HepG2 (cell line): ENCODE measurements at regions not wholly inside any gene's neighbourhood (a gene's known extent, or its start where the extent isn't known, plus 50 kb on each side); places are given as distances from the start of the nearest gene placed in this dataset.

ENCODE experiments used
- ATAC-seq: fragments of 200-7000 bp; cut with Tn5 transposase; 3 replicates; pipeline ENCODE4 v1.9.1; 2020; ENCODE audit warnings: mild to moderate bottlenecking, moderate library complexity
- BruUV-seq: library from RNA; stranded (reverse); fragments of 400-500 nt; replicated peaks from 2 replicates; lab custom pipeline; 2021; lab: Mats Ljungman, UMichigan
- CTCF ChIA-PET: fragments of 300-600 bp; formaldehyde crosslinking; extraction: SDS; loops from one replicate; lab custom pipeline; 2021; ENCODE audit warnings: low total read pairs, inconsistent platforms, low intra/inter-chr PET ratio; lab: Yijun Ruan, JAX
- POLR2A ChIA-PET: fragments of 350-600 bp; sonication (Branson Sonifier 250); formaldehyde crosslinking; loops from one replicate; lab custom pipeline; 2020; ENCODE audit warnings: antibody characterized with exemption, inconsistent platforms; lab: Yijun Ruan, JAX
- DNase-seq: peaks from one replicate; pipeline ENCODE4 v3.0.0-alpha.2; 2015; ENCODE audit warnings: low spot score
- FAIRE-seq: peaks from 3 replicates; lab custom pipeline; 2011; peaks lifted over from hg19 to GRCh38; lab: Jason Lieb, UNC
- H2AFZ ChIP-seq: one replicate; pipeline ENCODE4 v1.6.1; 2011; ENCODE audit warnings: low read length, inconsistent platforms
- H3K27ac ChIP-seq: fragments of 300-600 bp; 3 replicates; pipeline ENCODE4 v1.8.0; 2011; ENCODE audit warnings: mixed run types, mild to moderate bottlenecking, mixed read lengths, low read length, inconsistent platforms; ENCODE audit not compliant: insufficient read depth; ENCODE audit errors: extremely low read length
- H3K27me3 ChIP-seq, 2 experiments: fragments of 200-600 bp in 1 of 2; 2 replicates in 1 of 2; 3 replicates in 1 of 2; pipeline versions ENCODE4 v1.6.0 to v1.8.0; 2011; ENCODE audit warnings: low read length in 2 of 2, mild to moderate bottlenecking in 2 of 2, moderate library complexity in 2 of 2, inconsistent platforms in 1 of 2; ENCODE audit not compliant: insufficient read depth in 2 of 2, control insufficient read depth in 1 of 2
- H3K36me3 ChIP-seq, 2 experiments: fragments of 200-600 bp in 1 of 2; replicated peaks in 1 of 2; 2 replicates in 1 of 2; 3 replicates in 1 of 2; pipeline versions ENCODE4 v1.5.1 to v1.8.0; 2011; ENCODE audit warnings: low read length in 2 of 2, inconsistent platforms in 1 of 2; ENCODE audit not compliant: insufficient read depth in 2 of 2, control insufficient read depth in 1 of 2
- H3K4me1 ChIP-seq: 2 replicates; pipeline ENCODE4 v1.5.1; 2012; ENCODE audit warnings: low read length, inconsistent platforms; ENCODE audit not compliant: insufficient read depth
- H3K4me2 ChIP-seq: 2 replicates; pipeline ENCODE4 v1.6.0; 2011; ENCODE audit warnings: low read depth, low read length, inconsistent platforms
- H3K4me3 ChIP-seq, 3 experiments: fragments of 200-600 bp in 1 of 3; sonication (generic), shearing (Covaris generic) in 1 of 3; replicated peaks in 1 of 3; 2 replicates each; pipeline ENCODE4 v1.5.1; 2011 to 2016; ENCODE audit warnings: low read length in 3 of 3, inconsistent platforms in 2 of 3, low read depth in 2 of 3, mild to moderate bottlenecking in 2 of 3, control low read depth in 1 of 3, mixed read lengths in 1 of 3; ENCODE audit not compliant: insufficient read depth in 1 of 3
- H3K79me2 ChIP-seq: one replicate; pipeline ENCODE4 v1.6.1; 2011; ENCODE audit warnings: low read length, inconsistent platforms; ENCODE audit not compliant: insufficient read depth
- H3K9ac ChIP-seq: 2 replicates; pipeline ENCODE4 v1.6.0; 2011; ENCODE audit warnings: mild to moderate bottlenecking, low read depth, low read length, inconsistent platforms; ENCODE audit not compliant: insufficient read depth
- H3K9me3 ChIP-seq: 2 replicates; pipeline ENCODE4 v1.5.1; 2012; ENCODE audit warnings: mild to moderate bottlenecking, low read length
- H4K20me1 ChIP-seq: 2 replicates; pipeline ENCODE4 v1.6.0; 2011; ENCODE audit warnings: inconsistent platforms, mild to moderate bottlenecking, low read length, moderate library complexity; ENCODE audit not compliant: insufficient read depth
- ASH2L ChIP-seq: fragments of 300-600, 200-600 bp; sonication (generic); IDR thresholded peaks from 2 replicates; pipeline ENCODE4 v1.7.0; 2017; ENCODE audit warnings: low read depth, mild to moderate bottlenecking, moderate library complexity, mixed read lengths, low read length; ENCODE audit not compliant: insufficient read length
- ISL2 ChIP-seq: sonication (generic); formaldehyde crosslinking; IDR thresholded peaks from 2 replicates; pipeline ENCODE4 v1.5.0; 2020; ENCODE audit warnings: missing genetic modification reagents
- MIER3 ChIP-seq: IDR thresholded peaks from 2 replicates; pipeline ENCODE4 v1.6.1; 2016; ENCODE audit warnings: missing compliant biosample characterization, borderline replicate concordance
- NRL ChIP-seq: sonication (generic); formaldehyde crosslinking; IDR thresholded peaks from 2 replicates; pipeline ENCODE4 v1.5.0; 2020; ENCODE audit warnings: missing genetic modification reagents, mild to moderate bottlenecking, moderate library complexity, borderline replicate concordance
- PCBP2 ChIP-seq: fragments of 200-400 bp; formaldehyde crosslinking; optimal IDR thresholded peaks from 2 replicates; pipeline ENCODE3; 2018; ENCODE audit warnings: low read length, low read depth; ENCODE audit not compliant: poor library complexity, severe bottlenecking
- RFX3 ChIP-seq: IDR thresholded peaks from 2 replicates; pipeline ENCODE4 v1.6.1; 2016; ENCODE audit warnings: missing biosample characterization, missing genetic modification reagents
- TEAD2 ChIP-seq: sonication (generic); formaldehyde crosslinking; IDR thresholded peaks from 2 replicates; pipeline ENCODE4 v1.9.0; 2021; ENCODE audit warnings: missing genetic modification reagents
- ZNF737 ChIP-seq: sonication (generic); formaldehyde crosslinking; IDR thresholded peaks from 2 replicates; pipeline ENCODE4 v1.5.0; 2020; ENCODE audit warnings: missing genetic modification reagents, mild to moderate bottlenecking, borderline replicate concordance
- ZNF781 ChIP-seq: sonication (generic); formaldehyde crosslinking; IDR thresholded peaks from 2 replicates; pipeline ENCODE4 v1.5.1; 2020; ENCODE audit warnings: borderline replicate concordance, mild to moderate bottlenecking, missing genetic modification reagents; ENCODE audit errors: not compliant biosample characterization
- WGBS: methylation state at CpG from one replicate; pipeline ENCODE4 v1.1.6; 2017; ENCODE audit warnings: low lambda C conversion rate; 5-methylcytosine and 5-hydroxymethylcytosine counted together
- in situ Hi-C: cut with HindIII; loops from 2 replicates; pipeline ENCODE4 v1.10.0; 2017; ENCODE audit warnings: low pct_unique_long_range_greater_than_20kb; ENCODE audit not compliant: extremely low pct_ligation_motif_present
- intact Hi-C: fragments of 100-400 bp; cut with micrococcal nuclease; formaldehyde crosslinking; loops from one replicate; pipeline ENCODE4 v1.10.0; 2022; ENCODE audit not compliant: unreplicated experiment
- TF ChIP-seq, protein P1 (sequence below): sonication (generic); formaldehyde crosslinking; IDR thresholded peaks from 2 replicates; pipeline ENCODE4 v1.5.0; 2020; ENCODE audit warnings: mild to moderate bottlenecking, missing genetic modification reagents, borderline replicate concordance
- TF ChIP-seq, protein P2 (sequence below): sonication (generic); formaldehyde crosslinking; IDR thresholded peaks from 2 replicates; pipeline ENCODE4 v1.9.0; 2021; ENCODE audit warnings: missing genetic modification reagents, borderline replicate concordance
- TF ChIP-seq, protein P3 (sequence below): sonication (generic); formaldehyde crosslinking; IDR thresholded peaks from 2 replicates; pipeline ENCODE4 v1.4.0; 2020; ENCODE audit warnings: missing genetic modification reagents

DNA sequence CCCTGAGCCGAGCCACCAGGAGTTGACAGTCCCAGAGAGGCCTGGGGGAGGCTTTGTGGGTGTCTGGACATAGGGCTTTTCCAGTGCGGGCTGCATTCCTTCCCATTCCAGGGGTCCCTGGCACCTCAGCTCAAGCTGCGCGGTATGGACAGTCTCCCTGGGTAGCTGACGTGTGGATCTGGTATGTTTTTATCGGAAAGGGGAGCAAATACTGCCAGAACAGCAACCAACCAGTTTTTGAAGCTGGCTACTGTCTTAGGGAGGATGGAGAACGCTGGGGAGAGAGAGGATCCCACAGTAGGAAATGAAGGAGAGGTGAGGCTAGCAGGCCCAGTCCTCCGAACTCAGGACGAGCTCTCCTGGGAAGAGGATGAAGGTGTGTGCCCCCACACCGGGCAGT is 103.8 kb upstream of the APCDD1 start:
- in situ Hi-C loops, result no loop called here
- TF ChIP-seq TEAD2 (no peak), ZNF781 (CRISPR knock-in tag) (no peak), MIER3 (CRISPR knock-in tag) (no peak), PCBP2 (no peak), ISL2 (CRISPR knock-in tag) (no peak), RFX3 (CRISPR knock-in tag) (no peak), ZNF737 (CRISPR knock-in tag) (no peak), NRL (CRISPR knock-in tag) (no peak), ASH2L (no peak)
- TF ChIP-seq, protein P1, sequence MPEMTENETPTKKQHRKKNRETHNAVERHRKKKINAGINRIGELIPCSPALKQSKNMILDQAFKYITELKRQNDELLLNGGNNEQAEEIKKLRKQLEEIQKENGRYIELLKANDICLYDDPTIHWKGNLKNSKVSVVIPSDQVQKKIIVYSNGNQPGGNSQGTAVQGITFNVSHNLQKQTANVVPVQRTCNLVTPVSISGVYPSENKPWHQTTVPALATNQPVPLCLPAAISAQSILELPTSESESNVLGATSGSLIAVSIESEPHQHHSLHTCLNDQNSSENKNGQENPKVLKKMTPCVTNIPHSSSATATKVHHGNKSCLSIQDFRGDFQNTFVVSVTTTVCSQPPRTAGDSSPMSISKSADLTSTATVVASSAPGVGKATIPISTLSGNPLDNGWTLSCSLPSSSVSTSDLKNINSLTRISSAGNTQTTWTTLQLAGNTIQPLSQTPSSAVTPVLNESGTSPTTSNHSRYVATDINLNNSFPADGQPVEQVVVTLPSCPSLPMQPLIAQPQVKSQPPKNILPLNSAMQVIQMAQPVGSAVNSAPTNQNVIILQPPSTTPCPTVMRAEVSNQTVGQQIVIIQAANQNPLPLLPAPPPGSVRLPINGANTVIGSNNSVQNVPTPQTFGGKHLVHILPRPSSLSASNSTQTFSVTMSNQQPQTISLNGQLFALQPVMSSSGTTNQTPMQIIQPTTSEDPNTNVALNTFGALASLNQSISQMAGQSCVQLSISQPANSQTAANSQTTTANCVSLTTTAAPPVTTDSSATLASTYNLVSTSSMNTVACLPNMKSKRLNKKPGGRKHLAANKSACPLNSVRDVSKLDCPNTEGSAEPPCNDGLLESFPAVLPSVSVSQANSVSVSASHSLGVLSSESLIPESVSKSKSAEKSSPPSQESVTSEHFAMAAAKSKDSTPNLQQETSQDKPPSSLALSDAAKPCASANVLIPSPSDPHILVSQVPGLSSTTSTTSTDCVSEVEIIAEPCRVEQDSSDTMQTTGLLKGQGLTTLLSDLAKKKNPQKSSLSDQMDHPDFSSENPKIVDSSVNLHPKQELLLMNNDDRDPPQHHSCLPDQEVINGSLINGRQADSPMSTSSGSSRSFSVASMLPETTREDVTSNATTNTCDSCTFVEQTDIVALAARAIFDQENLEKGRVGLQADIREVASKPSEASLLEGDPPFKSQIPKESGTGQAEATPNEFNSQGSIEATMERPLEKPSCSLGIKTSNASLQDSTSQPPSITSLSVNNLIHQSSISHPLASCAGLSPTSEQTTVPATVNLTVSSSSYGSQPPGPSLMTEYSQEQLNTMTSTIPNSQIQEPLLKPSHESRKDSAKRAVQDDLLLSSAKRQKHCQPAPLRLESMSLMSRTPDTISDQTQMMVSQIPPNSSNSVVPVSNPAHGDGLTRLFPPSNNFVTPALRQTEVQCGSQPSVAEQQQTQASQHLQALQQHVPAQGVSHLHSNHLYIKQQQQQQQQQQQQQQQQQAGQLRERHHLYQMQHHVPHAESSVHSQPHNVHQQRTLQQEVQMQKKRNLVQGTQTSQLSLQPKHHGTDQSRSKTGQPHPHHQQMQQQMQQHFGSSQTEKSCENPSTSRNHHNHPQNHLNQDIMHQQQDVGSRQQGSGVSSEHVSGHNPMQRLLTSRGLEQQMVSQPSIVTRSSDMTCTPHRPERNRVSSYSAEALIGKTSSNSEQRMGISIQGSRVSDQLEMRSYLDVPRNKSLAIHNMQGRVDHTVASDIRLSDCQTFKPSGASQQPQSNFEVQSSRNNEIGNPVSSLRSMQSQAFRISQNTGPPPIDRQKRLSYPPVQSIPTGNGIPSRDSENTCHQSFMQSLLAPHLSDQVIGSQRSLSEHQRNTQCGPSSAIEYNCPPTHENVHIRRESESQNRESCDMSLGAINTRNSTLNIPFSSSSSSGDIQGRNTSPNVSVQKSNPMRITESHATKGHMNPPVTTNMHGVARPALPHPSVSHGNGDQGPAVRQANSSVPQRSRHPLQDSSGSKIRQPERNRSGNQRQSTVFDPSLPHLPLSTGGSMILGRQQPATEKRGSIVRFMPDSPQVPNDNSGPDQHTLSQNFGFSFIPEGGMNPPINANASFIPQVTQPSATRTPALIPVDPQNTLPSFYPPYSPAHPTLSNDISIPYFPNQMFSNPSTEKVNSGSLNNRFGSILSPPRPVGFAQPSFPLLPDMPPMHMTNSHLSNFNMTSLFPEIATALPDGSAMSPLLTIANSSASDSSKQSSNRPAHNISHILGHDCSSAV (CRISPR knock-in tag), result no peak
- TF ChIP-seq, protein P2, sequence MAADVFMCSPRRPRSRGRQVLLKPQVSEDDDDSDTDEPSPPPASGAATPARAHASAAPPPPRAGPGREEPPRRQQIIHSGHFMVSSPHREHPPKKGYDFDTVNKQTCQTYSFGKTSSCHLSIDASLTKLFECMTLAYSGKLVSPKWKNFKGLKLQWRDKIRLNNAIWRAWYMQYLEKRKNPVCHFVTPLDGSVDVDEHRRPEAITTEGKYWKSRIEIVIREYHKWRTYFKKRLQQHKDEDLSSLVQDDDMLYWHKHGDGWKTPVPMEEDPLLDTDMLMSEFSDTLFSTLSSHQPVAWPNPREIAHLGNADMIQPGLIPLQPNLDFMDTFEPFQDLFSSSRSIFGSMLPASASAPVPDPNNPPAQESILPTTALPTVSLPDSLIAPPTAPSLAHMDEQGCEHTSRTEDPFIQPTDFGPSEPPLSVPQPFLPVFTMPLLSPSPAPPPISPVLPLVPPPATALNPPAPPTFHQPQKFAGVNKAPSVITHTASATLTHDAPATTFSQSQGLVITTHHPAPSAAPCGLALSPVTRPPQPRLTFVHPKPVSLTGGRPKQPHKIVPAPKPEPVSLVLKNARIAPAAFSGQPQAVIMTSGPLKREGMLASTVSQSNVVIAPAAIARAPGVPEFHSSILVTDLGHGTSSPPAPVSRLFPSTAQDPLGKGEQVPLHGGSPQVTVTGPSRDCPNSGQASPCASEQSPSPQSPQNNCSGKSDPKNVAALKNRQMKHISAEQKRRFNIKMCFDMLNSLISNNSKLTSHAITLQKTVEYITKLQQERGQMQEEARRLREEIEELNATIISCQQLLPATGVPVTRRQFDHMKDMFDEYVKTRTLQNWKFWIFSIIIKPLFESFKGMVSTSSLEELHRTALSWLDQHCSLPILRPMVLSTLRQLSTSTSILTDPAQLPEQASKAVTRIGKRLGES (CRISPR knock-in tag), result no peak
- TF ChIP-seq, protein P3, sequence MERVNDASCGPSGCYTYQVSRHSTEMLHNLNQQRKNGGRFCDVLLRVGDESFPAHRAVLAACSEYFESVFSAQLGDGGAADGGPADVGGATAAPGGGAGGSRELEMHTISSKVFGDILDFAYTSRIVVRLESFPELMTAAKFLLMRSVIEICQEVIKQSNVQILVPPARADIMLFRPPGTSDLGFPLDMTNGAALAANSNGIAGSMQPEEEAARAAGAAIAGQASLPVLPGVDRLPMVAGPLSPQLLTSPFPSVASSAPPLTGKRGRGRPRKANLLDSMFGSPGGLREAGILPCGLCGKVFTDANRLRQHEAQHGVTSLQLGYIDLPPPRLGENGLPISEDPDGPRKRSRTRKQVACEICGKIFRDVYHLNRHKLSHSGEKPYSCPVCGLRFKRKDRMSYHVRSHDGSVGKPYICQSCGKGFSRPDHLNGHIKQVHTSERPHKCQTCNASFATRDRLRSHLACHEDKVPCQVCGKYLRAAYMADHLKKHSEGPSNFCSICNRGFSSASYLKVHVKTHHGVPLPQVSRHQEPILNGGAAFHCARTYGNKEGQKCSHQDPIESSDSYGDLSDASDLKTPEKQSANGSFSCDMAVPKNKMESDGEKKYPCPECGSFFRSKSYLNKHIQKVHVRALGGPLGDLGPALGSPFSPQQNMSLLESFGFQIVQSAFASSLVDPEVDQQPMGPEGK (CRISPR knock-in tag), result no peak

More for the DNA sequence above, 103.8 kb upstream of the APCDD1 start:
- no peak for FAIRE-seq
- Histone ChIP-seq H3K27me3 (peaks cover 0 to 26% of the 10 kb centered on the region in 2 experiments; a peak in 2 of 5 replicates), H3K4me3 (no peak overlapping the region), H3K4me2 (no peak overlapping the region), H4K20me1 (no peaks in the 10 kb centered on the region), H3K9ac (no peak overlapping the region), H3K27ac (no peak overlapping the region), H3K79me2 (no peaks in the 10 kb centered on the region), H3K4me1 (no peaks in the 10 kb centered on the region), H3K9me3 (no peaks in the 10 kb centered on the region), H2AFZ (no peak overlapping the region), H3K36me3 (no peaks in the 10 kb centered on the region)
- POLR2A ChIA-PET, result no interaction called here
- CTCF ChIA-PET, result no interaction called here
- intact Hi-C loops, result no loop called here
- ATAC-seq, result no peak
- DNase-seq, result no peak
- WGBS, result 35% methylated on average over 8 of the region's 10 CpGs
- BruUV-seq, result no TSS peak
